Skeletal muscle tissue (tissue), 3 donors: ENCODE measurements at regions not wholly inside any gene's neighbourhood (a gene's known extent, or its start where the extent isn't known, plus 50 kb on each side); places are given as distances from the start of the nearest gene placed in this dataset.
"Not testable (repeated sequence)": the region's sequence is repeated elsewhere in the genome, so short reads cannot be mapped to it uniquely, and the experiment has no call there.

Source experiments
- H3K27ac ChIP-seq: one replicate; pipeline ENCODE4 v1.7.0; 2013; ENCODE audit warnings: mild to moderate bottlenecking, low read depth, low read length, inconsistent platforms
- H3K27me3 ChIP-seq, 3 donors: one replicate each; pipeline ENCODE4 v1.7.0; 2013; ENCODE audit warnings: low read length in 3 of 3; ENCODE audit not compliant: control insufficient read depth in 3 of 3, insufficient read depth in 3 of 3
- H3K36me3 ChIP-seq, 3 donors: one replicate each; pipeline ENCODE4 v1.7.0; 2013; ENCODE audit warnings: low read length in 3 of 3; ENCODE audit not compliant: control insufficient read depth in 3 of 3, insufficient read depth in 3 of 3
- H3K4me1 ChIP-seq, 3 donors: one replicate each; pipeline ENCODE4 v1.7.0; 2013; ENCODE audit warnings: low read length in 3 of 3, mild to moderate bottlenecking in 3 of 3; ENCODE audit not compliant: control insufficient read depth in 3 of 3, insufficient read depth in 3 of 3
- H3K4me3 ChIP-seq, 3 donors: one replicate each; pipeline ENCODE4 v1.7.0; 2013; ENCODE audit warnings: low read length in 3 of 3
- H3K9ac ChIP-seq, 3 donors: one replicate each; pipeline ENCODE4 v1.7.0; 2013; ENCODE audit warnings: low read length in 3 of 3, mild to moderate bottlenecking in 3 of 3, moderate library complexity in 2 of 3, low read depth in 1 of 3
- H3K9me3 ChIP-seq, 3 donors: one replicate each; pipeline ENCODE4 v1.7.0; 2013; ENCODE audit warnings: low read length in 3 of 3; ENCODE audit not compliant: control insufficient read depth in 3 of 3
- donor health status: Osteomylitis.

- Histone ChIP-seq H3K27me3 (no peaks in the 10 kb centered on the region), H3K4me3 (no peak overlapping the region), H3K27ac (no peak overlapping the region), H3K36me3 (no peaks in the 10 kb centered on the region), H3K9me3 (peaks cover 0 to 7% (median 2%) of the 10 kb centered on the region in 3 donors), H3K4me1 (no peaks in the 10 kb centered on the region), H3K9ac (no peak overlapping the region)
These were observed 481.1 kb downstream of the CCER1 start for GRCh38 chr12:90473831-90474230.

GRCh38 chr12:90460681-90461080 is 494.3 kb downstream of the CCER1 start:
- no peak overlapping the region for H3K27ac ChIP-seq

GRCh38 chr12:90456248-90456647 is 498.7 kb downstream of the CCER1 start:
- H3K9me3 ChIP-seq: no peaks in the 10 kb centered on the region
- H3K4me1 ChIP-seq: no peaks in the 10 kb centered on the region
- no peak overlapping the region for H3K9ac ChIP-seq
- H3K27ac ChIP-seq: no peak overlapping the region
- H3K27me3 ChIP-seq: no peaks in the 10 kb centered on the region
- no peak overlapping the region for H3K4me3 ChIP-seq
- H3K36me3 ChIP-seq: no peaks in the 10 kb centered on the region

More at GRCh38 chr12:90460681-90461080, 494.3 kb downstream of the CCER1 start:
- H3K9me3 ChIP-seq: no peaks in the 10 kb centered on the region
- H3K4me3 ChIP-seq: no peak overlapping the region
- H3K27me3 ChIP-seq: no peaks in the 10 kb centered on the region
- H3K36me3 ChIP-seq: no peaks in the 10 kb centered on the region
- no peaks in the 10 kb centered on the region for H3K4me1 ChIP-seq
- no peak overlapping the region for H3K9ac ChIP-seq

- Histone ChIP-seq H3K36me3 (no peaks in the 10 kb centered on the region), H3K4me3 (no peak overlapping the region), H3K27ac (no peak overlapping the region), H3K9ac (no peak overlapping the region), H3K4me1 (no peaks in the 10 kb centered on the region), H3K9me3 (no peaks in the 10 kb centered on the region), H3K27me3 (no peaks in the 10 kb centered on the region)
These were observed 499.2 kb downstream of the CCER1 start for GRCh38 chr12:90455756-90456155.

- H3K4me3 ChIP-seq: no peak overlapping the region
- H3K36me3 ChIP-seq: no peaks in the 10 kb centered on the region
- H3K9me3 ChIP-seq: peaks cover 0 to 4% (median 0%) of the 10 kb centered on the region in 3 donors
- H3K27ac ChIP-seq: no peak overlapping the region
- no peaks in the 10 kb centered on the region for H3K27me3 ChIP-seq
- no peak overlapping the region for H3K9ac ChIP-seq
- no peaks in the 10 kb centered on the region for H3K4me1 ChIP-seq
These were observed 505.4 kb downstream of the CCER1 start for GRCh38 chr12:90449611-90450010.

- not testable (repeated sequence) for H3K36me3 ChIP-seq, H3K9me3 ChIP-seq
These were observed 511.5 kb downstream of the CCER1 start for GRCh38 chr12:90443466-90443865.

GRCh38 chr12:90441431-90441830 is 513.5 kb downstream of the CCER1 start:
- Histone ChIP-seq H3K9ac (no peak overlapping the region), H3K9me3 (peaks cover 0 to 2% (median 0%) of the 10 kb centered on the region in 3 donors), H3K4me1 (no peaks in the 10 kb centered on the region), H3K4me3 (no peak overlapping the region), H3K36me3 (no peaks in the 10 kb centered on the region), H3K27me3 (no peaks in the 10 kb centered on the region), H3K27ac (no peak overlapping the region)

More at GRCh38 chr12:90443466-90443865, 511.5 kb downstream of the CCER1 start:
- H3K27ac ChIP-seq, H3K27me3 ChIP-seq, H3K4me1 ChIP-seq, H3K4me3 ChIP-seq, H3K9ac ChIP-seq: not testable (repeated sequence)

- Histone ChIP-seq H3K27me3 (no peaks in the 10 kb centered on the region), H3K9ac (no peak overlapping the region), H3K4me1 (no peaks in the 10 kb centered on the region), H3K36me3 (no peaks in the 10 kb centered on the region), H3K27ac (no peak overlapping the region), H3K9me3 (no peaks in the 10 kb centered on the region), H3K4me3 (no peak overlapping the region)
These were observed 526.1 kb downstream of the CCER1 start for GRCh38 chr12:90428881-90429280.

GRCh38 chr12:90428465-90428864 is 526.5 kb downstream of the CCER1 start:
- Histone ChIP-seq H3K4me3 (no peak overlapping the region), H3K27ac (no peak overlapping the region), H3K9ac (no peak overlapping the region), H3K36me3 (no peaks in the 10 kb centered on the region), H3K27me3 (no peaks in the 10 kb centered on the region), H3K4me1 (no peaks in the 10 kb centered on the region), H3K9me3 (no peaks in the 10 kb centered on the region)

GRCh38 chr12:90423965-90424364 is 531.0 kb downstream of the CCER1 start:
- no peaks in the 10 kb centered on the region for H3K9me3 ChIP-seq
- H3K4me1 ChIP-seq: no peaks in the 10 kb centered on the region
- no peak overlapping the region for H3K27ac ChIP-seq
- H3K9ac ChIP-seq: no peak overlapping the region
- H3K27me3 ChIP-seq: no peaks in the 10 kb centered on the region
- H3K36me3 ChIP-seq: no peaks in the 10 kb centered on the region
- H3K4me3 ChIP-seq: no peak overlapping the region

GRCh38 chr12:90410962-90411361 is 544.0 kb downstream of the CCER1 start:
- Histone ChIP-seq H3K9ac (no peak overlapping the region), H3K27ac (no peak overlapping the region), H3K27me3 (no peaks in the 10 kb centered on the region), H3K36me3 (no peaks in the 10 kb centered on the region), H3K4me3 (no peak overlapping the region), H3K9me3 (no peaks in the 10 kb centered on the region), H3K4me1 (no peaks in the 10 kb centered on the region)
